ENCODE measurements at regions not wholly inside any gene's neighbourhood (a gene's known extent, or its start where the extent isn't known, plus 50 kb on each side); places are given as distances from the start of the nearest gene placed in this dataset.

DNA sequence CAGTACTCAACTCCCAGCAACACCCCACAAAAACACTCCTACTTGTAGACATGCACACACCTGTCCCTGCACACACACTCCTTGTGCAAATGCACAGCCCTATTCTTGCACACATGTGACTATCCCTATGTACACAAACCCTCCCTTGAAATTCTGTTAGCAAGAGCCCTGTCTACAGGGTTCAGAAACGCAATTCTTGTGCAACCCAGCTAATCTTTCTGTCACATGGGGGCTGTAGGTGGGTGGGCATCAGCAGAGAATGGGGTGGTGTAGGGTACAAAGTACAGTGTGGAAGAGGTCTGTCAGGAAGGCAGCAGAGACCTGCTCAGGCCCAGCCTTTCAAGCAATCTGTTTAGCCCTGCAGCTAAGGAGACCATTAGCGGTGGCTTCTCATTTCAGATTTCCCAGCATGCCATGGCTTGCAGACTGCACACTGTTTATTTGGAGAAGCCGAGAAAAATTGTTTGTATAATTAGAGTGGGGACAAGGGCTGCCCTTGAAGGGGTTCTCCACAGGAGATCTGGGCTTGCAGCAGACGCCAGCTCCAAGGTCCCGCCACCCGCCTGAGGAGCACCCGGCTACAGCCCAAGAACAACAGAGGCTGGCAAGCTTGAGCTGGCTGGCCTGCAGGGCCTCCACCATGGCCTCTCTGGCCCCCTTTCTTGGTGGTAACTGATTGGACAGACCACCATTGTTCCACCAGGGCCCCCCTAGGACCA is 144.0 kb upstream of the PJA1 start:
- TF ChIP-seq, protein P1, sequence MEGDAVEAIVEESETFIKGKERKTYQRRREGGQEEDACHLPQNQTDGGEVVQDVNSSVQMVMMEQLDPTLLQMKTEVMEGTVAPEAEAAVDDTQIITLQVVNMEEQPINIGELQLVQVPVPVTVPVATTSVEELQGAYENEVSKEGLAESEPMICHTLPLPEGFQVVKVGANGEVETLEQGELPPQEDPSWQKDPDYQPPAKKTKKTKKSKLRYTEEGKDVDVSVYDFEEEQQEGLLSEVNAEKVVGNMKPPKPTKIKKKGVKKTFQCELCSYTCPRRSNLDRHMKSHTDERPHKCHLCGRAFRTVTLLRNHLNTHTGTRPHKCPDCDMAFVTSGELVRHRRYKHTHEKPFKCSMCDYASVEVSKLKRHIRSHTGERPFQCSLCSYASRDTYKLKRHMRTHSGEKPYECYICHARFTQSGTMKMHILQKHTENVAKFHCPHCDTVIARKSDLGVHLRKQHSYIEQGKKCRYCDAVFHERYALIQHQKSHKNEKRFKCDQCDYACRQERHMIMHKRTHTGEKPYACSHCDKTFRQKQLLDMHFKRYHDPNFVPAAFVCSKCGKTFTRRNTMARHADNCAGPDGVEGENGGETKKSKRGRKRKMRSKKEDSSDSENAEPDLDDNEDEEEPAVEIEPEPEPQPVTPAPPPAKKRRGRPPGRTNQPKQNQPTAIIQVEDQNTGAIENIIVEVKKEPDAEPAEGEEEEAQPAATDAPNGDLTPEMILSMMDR (IDR thresholded peaks at IDR 0.05) = no peak
- H3K27me3 ChIP-seq = no peaks in the 10 kb centered on the region
- DNase-seq (ENCODE audit: low spot score) = no peak
- no peaks in the 10 kb centered on the region for H3K4me1 ChIP-seq
- H3K27ac ChIP-seq = no peak overlapping the region
- H3K9me3 ChIP-seq = no peaks in the 10 kb centered on the region
- H3K4me3 ChIP-seq = no peak overlapping the region
- H3K36me3 ChIP-seq = no peaks in the 10 kb centered on the region

DNA sequence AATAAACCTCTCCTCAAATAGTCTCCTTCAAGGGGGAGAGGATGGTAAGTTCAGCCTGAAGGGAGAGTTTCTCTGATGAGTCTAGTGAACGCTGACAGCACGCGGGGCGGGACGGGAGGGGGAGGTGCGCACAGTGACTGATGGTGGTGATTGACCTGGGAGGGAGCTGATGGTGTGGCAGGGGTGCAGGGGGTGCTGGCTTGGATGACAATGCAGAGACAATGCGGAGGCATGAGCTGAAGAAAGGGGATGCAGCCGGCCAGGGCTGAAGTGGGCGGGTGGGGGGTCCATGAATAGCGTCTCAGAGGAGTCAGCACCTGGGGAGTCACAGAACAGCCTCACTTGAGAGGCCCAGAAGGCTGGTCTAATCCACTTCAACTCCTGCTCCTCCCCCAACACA is 142.5 kb upstream of the PJA1 start:
- Histone ChIP-seq H3K4me1 (no peaks in the 10 kb centered on the region), H3K27ac (no peak overlapping the region), H3K4me3 (no peak overlapping the region), H3K36me3 (no peaks in the 10 kb centered on the region), H3K9me3 (no peaks in the 10 kb centered on the region), H3K27me3 (no peaks in the 10 kb centered on the region)
- TF ChIP-seq, protein P1 (IDR thresholded peaks at IDR 0.05) = no peak
- DNase-seq (ENCODE audit: low spot score) = no peak

DNA sequence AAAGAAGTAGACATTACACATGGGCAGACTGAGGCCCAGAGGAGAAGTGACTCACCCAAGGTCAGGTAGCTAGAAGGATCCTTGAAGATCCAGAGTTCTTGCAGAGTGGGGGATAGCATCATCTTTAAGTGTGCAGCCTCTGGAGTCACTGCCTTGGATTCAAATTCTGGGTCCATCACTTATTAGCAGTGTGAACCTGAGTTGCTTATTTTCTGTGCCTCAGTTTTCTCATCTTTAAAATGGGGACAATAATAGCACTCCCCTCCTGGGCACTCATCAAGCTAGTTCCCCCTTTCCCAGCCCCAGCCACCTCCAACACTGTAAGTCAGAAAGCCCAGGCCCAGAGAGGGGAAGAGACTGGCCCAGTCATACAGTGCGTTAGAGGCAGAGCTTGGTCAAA is 141.8 kb upstream of the PJA1 start:
- no peak for DNase-seq (ENCODE audit: low spot score)
- TF ChIP-seq, protein P1 (IDR thresholded peaks at IDR 0.05) = no peak
- H3K27me3 ChIP-seq = no peaks in the 10 kb centered on the region
- no peaks in the 10 kb centered on the region for H3K4me1 ChIP-seq
- no peaks in the 10 kb centered on the region for H3K36me3 ChIP-seq
- H3K27ac ChIP-seq = no peak overlapping the region
- H3K9me3 ChIP-seq = no peaks in the 10 kb centered on the region
- H3K4me3 ChIP-seq = no peak overlapping the region

DNA sequence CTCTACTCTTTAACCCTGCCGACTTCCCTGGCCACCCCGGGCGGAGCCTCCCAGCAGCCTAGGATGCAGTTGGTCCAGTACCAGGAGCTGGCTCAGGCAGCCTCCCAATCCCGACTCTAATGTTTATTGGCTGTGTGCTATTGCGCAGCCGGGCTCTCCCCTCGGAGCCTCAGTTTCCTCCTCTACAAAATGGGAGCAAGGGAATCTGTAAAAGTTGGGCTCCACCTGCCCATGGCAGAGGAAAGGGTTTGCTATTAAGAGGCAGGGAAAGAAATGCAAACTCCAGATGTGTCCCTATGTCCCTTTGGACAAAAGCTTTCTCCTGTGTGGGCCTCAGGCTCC is 140.8 kb upstream of the PJA1 start:
- TF ChIP-seq, protein P1 (IDR thresholded peaks at IDR 0.05) = no peak

DNA sequence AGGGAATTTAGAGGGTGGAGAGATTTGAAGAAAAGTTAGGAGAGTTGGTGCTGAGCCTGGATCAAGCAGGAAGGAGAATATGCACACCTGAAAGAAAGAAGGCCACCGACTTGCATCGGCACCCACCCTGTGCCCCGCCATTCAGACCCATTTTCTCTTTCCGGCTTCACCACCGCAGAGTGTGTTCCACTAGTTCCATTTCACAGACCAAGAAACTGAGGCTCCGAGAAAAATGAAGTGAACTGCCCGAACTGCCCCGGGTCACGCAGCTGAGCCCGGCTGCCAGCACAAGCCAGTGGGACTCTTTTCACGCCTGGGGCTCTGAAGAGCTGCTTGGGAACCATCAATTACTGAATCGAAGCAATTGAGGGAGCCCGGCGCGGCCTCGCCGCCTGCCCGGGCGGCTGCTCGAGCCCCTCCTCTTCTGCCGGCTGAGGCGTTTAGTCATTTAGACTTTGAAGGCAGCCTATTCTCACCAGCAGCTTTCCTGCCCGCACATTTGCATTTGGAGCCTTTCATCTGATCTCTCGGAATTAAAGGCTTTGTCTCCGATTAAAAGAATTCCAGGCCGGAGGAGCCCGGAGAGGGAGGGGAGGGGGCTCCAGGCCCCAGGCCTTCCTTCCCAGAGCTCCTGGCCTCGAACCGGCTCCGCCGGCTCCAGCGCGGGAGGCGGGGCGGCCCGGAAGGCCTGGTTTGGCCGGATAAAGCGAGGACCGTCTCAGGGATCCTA is 140.2 kb upstream of the PJA1 start:
- Histone ChIP-seq H3K27ac (no peak overlapping the region), H3K27me3 (no peaks in the 10 kb centered on the region), H3K36me3 (no peaks in the 10 kb centered on the region), H3K4me3 (no peak overlapping the region), H3K9me3 (no peaks in the 10 kb centered on the region), H3K4me1 (no peaks in the 10 kb centered on the region)
- DNase-seq (ENCODE audit: low spot score) = no peak
- TF ChIP-seq, protein P1 (IDR thresholded peaks at IDR 0.05) = no peak

More for the DNA sequence above, 140.8 kb upstream of the PJA1 start:
- DNase-seq (ENCODE audit: low spot score) = no peak
- Histone ChIP-seq H3K27ac (no peak overlapping the region), H3K27me3 (no peaks in the 10 kb centered on the region), H3K4me3 (no peak overlapping the region), H3K9me3 (no peaks in the 10 kb centered on the region), H3K36me3 (no peaks in the 10 kb centered on the region), H3K4me1 (no peaks in the 10 kb centered on the region)
